Adrenal gland (tissue), 5 donors: ENCODE measurements at regions not wholly inside any gene's neighbourhood (a gene's known extent, or its start where the extent isn't known, plus 50 kb on each side); places are given as distances from the start of the nearest gene placed in this dataset.

ENCODE experiments used
- CTCF ChIP-seq, 6 experiments: fragments of 450-650 bp in 4 of 6; fragments of 200-600 bp in 2 of 6; sonication (generic) in 1 of 6; IDR thresholded peaks; 1 replicate in 5 of 6; 2 replicates in 1 of 6; pipeline versions ENCODE4 v1.5.1 to v1.8.0; 2016 to 2021; ENCODE audit warnings: antibody characterized with exemption in 6 of 6, mild to moderate bottlenecking in 2 of 6, moderate library complexity in 1 of 6
- POLR2A ChIP-seq, 2 donors: fragments of 450-650 bp; IDR thresholded peaks; one replicate each; pipeline ENCODE4 v1.6.1; 2017; ENCODE audit warnings: antibody characterized with exemption in 2 of 2, mild to moderate bottlenecking in 2 of 2, moderate library complexity in 1 of 2
- donor health status: DM: no; HTN: no; CAD: no.

- TF ChIP-seq CTCF (IDR thresholded peaks at IDR 0.05), result no peak
- TF ChIP-seq POLR2A (IDR thresholded peaks at IDR 0.05), result no peak
Observed at GRCh38 chr12:28905220-28905955, 243.7 kb upstream of the FAR2 start.
